ENCODE measurements at regions not wholly inside any gene's neighbourhood (a gene's known extent, or its start where the extent isn't known, plus 50 kb on each side); places are given as distances from the start of the nearest gene placed in this dataset.

DNA sequence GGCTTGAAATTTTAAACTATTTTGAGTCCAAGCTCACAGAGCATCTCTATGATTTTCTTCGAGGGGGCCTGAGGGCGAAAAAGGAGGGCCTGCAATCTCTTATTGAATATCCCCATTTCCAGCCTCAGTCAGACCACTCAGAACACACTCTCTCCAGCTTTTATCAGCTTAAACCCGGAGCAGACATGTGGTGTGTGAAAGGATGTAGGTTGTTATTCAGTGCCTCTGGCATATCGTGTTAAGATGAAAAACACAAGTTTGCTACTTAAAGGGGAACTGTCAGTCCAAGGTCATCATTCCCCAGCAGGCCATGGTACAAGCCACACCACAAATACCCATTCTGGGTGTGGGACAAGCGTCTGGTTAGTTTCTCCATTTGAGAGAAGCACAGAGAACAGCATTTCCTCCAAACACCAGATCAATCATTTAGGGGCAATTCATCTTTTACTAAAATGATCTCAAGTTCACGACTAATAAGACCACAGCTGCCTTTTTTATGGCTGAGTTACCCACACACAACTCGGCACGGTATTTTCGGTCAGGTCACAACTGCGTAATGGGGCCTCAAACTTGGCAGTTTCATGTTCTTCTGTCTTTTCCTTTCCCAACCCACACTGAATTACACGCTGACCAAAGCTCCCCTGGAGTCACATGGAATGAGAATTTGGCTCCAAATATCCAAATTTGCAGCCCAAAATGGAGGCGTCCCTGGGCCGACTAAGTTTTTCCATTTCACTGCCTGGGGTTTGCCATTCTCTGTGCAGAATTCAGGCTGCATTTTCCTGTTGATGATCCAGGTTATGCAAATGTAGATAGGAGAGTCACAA lies 188.4 kb downstream of the SEM1 start:
- ATAC-seq, result no peak
- Mint-ChIP-seq H3K27me3 (peaks cover 12% of the 10 kb centered on the region), H3K27ac (no peak overlapping the region), H3K9me3 (ENCODE audit: low read depth) (no peaks in the 10 kb centered on the region), H3K4me3 (no peak overlapping the region), H3K4me1 (peaks cover 4% of the 10 kb centered on the region), H3K36me3 (ENCODE audit: low read depth) (no peaks in the 10 kb centered on the region)
- POLR2A ChIA-PET, result no interaction called here
- no peak for DNase-seq
- intact Hi-C loops (cut with DNase I, micrococcal nuclease), result no loop called here
- CTCF ChIA-PET, result no interaction called here

DNA sequence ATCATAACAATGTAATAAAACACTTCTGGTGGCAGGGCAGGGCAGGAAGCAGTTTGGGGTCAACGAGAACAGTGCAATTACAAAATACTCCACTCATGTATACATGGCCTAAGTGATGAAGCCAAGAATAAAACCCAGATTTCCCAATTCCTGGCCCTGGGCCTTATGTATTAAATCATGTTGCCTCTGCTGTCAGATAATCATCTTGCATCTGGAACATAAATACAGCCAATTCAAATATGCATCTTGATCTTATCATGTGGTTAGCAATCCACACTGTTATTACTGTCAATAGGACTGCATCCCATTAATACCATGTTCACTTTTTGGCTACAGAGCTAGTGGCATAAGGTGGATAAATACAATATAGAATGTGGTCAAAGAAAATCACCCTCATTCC lies 186.5 kb upstream of the SLC25A13 start:
- peaks cover 11% of the 10 kb centered on the region for H3K27me3 Mint-ChIP-seq
- POLR2A ChIA-PET, result no interaction called here
- no peaks in the 10 kb centered on the region for H3K9me3 Mint-ChIP-seq (ENCODE audit: low read depth)
- CTCF ChIA-PET, result no interaction called here
- no peak overlapping the region for H3K4me3 Mint-ChIP-seq
- no peak overlapping the region for H3K27ac Mint-ChIP-seq
- H3K4me1 Mint-ChIP-seq, result no peaks in the 10 kb centered on the region
- H3K36me3 Mint-ChIP-seq (ENCODE audit: low read depth), result no peaks in the 10 kb centered on the region
- ATAC-seq (no peak), DNase-seq (no peak)
- intact Hi-C loops (cut with DNase I, micrococcal nuclease), result no loop called here

DNA sequence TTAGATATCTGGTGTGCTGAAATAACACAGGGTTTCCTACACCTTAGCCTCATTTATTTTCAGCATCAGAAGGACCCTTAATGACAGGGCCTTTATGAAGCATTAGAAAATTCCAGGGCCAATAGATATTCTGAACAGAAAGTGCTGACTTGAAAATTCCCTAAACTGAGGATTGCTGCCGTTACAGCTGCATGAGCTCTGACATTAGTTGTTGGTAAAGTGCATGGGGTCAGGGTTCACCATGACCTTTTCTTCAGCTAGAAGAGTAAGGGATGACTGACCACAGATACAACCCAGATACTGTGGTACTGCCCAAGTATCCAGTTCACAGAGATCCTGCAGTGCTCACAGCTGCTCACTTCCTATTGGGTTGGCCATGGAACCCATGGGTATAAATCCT lies 181.7 kb upstream of the SLC25A13 start:
- DNase-seq (no peak), ATAC-seq (no peak)
- ChIA-PET CTCF (interaction anchor here (0.6 kb wide), 1 partner anchor 151 kb away, joined by 3 read pairs; no protein-coding TSS in a partner anchor), POLR2A (no interaction called here)
- Mint-ChIP-seq H3K4me3 (no peak overlapping the region), H3K27me3 (peaks cover 2% of the 10 kb centered on the region), H3K9me3 (ENCODE audit: low read depth) (no peaks in the 10 kb centered on the region), H3K27ac (no peak overlapping the region), H3K36me3 (ENCODE audit: low read depth) (no peaks in the 10 kb centered on the region), H3K4me1 (no peaks in the 10 kb centered on the region)
- intact Hi-C loops (cut with DNase I, micrococcal nuclease), result no loop called here

DNA sequence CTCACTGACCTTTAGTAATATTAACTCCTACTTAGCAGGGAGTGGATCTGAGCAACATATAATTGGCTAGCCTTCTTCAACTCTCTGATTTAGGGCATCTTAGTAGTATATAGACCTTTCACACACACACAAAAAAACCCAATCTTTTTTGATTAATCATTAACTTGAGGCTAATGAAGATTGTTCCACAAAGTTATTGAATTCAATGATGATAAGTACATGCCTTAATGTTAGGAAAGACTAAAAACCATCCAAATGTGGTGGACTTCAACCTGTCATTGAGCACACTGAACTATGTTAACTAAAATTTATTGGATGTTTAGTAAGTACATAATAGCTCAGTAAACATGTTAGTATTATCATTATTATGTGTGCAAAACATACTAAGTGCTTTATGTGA lies 179.4 kb upstream of the SLC25A13 start:
- no peaks in the 10 kb centered on the region for H3K4me1 Mint-ChIP-seq
- H3K27me3 Mint-ChIP-seq, result no peaks in the 10 kb centered on the region
- H3K9me3 Mint-ChIP-seq (ENCODE audit: low read depth), result no peaks in the 10 kb centered on the region
- H3K27ac Mint-ChIP-seq, result no peak overlapping the region
- ATAC-seq (no peak), DNase-seq (no peak)
- H3K4me3 Mint-ChIP-seq, result no peak overlapping the region
- ChIA-PET POLR2A (no interaction called here), CTCF (no interaction called here)
- H3K36me3 Mint-ChIP-seq (ENCODE audit: low read depth), result no peaks in the 10 kb centered on the region
- intact Hi-C loops (cut with DNase I, micrococcal nuclease), result no loop called here

- intact Hi-C loops (cut with DNase I, micrococcal nuclease), result loop anchor here (5.0 to 10.0 kb wide), 3 partner anchors 185 to 338 kb away; partner anchors contain the start of gene SEM1 (in 1 of the 2)
- ATAC-seq, result no peak
Observed at GRCh38 chr7:96499532-96499931, 177.6 kb upstream of the SLC25A13 start.

DNA sequence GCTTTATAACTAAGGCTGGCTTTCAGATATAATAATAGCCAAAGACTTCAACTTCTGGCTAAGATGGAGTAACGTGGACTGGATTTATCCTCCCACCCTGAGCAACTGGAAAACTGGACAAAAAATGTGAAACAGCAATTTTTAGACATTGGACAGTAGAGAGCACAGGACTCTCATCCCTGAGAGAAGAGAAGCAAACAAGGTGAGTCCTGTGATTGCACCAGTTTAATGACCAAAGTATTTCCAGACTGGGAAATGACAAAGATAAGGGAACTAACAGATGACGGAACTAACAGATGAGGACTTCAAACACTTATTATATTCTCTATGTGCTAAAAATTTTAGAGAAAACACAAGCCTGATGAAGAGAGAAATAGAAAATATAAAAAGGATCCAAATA lies 175.7 kb upstream of the SLC25A13 start:
- H3K36me3 Mint-ChIP-seq (ENCODE audit: low read depth), result no peaks in the 10 kb centered on the region
- DNase-seq, result no peak
- ChIA-PET POLR2A (no interaction called here), CTCF (no interaction called here)
- H3K9me3 Mint-ChIP-seq (ENCODE audit: low read depth), result no peaks in the 10 kb centered on the region
- intact Hi-C loops (cut with DNase I, micrococcal nuclease), result loop anchor here (2.0 to 10.0 kb wide), 4 partner anchors 177 to 340 kb away; partner anchors contain the start of gene SEM1 (in 1 of the 2)
- H3K4me1 Mint-ChIP-seq, result peaks cover 9% of the 10 kb centered on the region
- H3K27me3 Mint-ChIP-seq, result no peaks in the 10 kb centered on the region
- no peak overlapping the region for H3K4me3 Mint-ChIP-seq
- ATAC-seq, result no peak
- H3K27ac Mint-ChIP-seq, result no peak overlapping the region

More at GRCh38 chr7:96499532-96499931, 177.6 kb upstream of the SLC25A13 start:
- H3K4me1 Mint-ChIP-seq, result peaks cover 9% of the 10 kb centered on the region
- no peak overlapping the region for H3K4me3 Mint-ChIP-seq
- ChIA-PET CTCF (no interaction called here), POLR2A (no interaction called here)
- no peaks in the 10 kb centered on the region for H3K36me3 Mint-ChIP-seq (ENCODE audit: low read depth)
- no peaks in the 10 kb centered on the region for H3K27me3 Mint-ChIP-seq
- no peaks in the 10 kb centered on the region for H3K9me3 Mint-ChIP-seq (ENCODE audit: low read depth)
- no peak for DNase-seq
- H3K27ac Mint-ChIP-seq, result no peak overlapping the region

DNA sequence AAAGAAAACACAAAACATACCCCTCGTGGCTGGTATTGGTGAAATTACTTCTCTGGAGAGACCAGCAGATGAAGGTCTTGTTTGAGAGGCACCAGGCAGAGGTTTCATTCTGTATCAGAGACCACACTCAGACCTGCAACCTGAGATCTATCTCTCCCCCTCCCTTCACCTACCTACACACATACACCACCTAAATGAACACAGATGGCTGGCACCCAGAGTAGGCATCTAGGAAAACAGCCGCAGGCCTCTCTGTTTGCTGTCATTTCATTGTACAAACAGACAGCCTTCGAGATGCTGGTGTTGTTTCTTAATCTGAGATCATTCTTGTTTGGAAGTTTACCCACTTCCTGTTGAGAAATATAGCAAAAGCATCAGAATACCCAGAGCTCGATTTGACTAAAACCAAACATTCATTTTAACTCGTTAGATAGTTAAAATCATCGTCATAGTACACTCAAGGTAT lies 173.9 kb upstream of the SLC25A13 start:
- POLR2A ChIA-PET, result interaction anchor here (0.7 kb wide), 1 partner anchor 594 kb away, joined by 3 read pairs; no protein-coding TSS in a partner anchor
- CTCF ChIA-PET, result interaction anchor here (0.6 to 1.1 kb wide), 3 partner anchors 23 to 806 kb away, joined by 3 to 4 read pairs (median 3); no protein-coding TSS in a partner anchor
- Mint-ChIP-seq H3K27ac (peak overlapping the region; percentile 74), H3K4me3 (peak overlapping the region; percentile 27), H3K4me1 (peaks cover 12% of the 10 kb centered on the region), H3K27me3 (no peaks in the 10 kb centered on the region), H3K36me3 (ENCODE audit: low read depth) (no peaks in the 10 kb centered on the region), H3K9me3 (ENCODE audit: low read depth) (no peaks in the 10 kb centered on the region)
- intact Hi-C loops (cut with DNase I, micrococcal nuclease), result loop anchor here (2.0 to 10.0 kb wide), 4 partner anchors 175 to 342 kb away; partner anchors contain the start of gene SEM1 (in 1 of the 2)
- ATAC-seq (peak; percentile 92), DNase-seq (peak; percentile 56)

DNA sequence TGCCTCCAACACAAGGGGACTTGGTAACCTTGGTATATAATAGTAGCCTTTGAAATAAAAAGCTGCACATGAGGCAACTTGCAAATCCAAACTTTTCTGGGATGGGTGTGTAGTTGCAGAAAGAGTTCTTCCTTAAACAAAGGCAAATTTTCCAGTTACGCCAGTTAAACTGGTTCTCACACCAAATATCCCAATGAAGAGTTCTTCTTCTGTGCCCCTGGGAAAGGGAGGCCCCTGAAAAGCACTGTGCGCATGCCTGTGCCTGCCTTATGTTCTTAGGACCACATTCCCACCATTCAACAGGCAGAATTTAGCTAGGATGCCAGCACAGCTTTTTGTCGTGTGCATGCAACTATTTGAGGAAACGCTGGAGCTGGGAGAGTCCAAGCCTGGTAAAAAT lies 164.8 kb upstream of the SLC25A13 start:
- ChIA-PET CTCF (no interaction called here), POLR2A (no interaction called here)
- no peaks in the 10 kb centered on the region for H3K4me1 Mint-ChIP-seq
- H3K27me3 Mint-ChIP-seq, result no peaks in the 10 kb centered on the region
- intact Hi-C loops (cut with DNase I, micrococcal nuclease), result no loop called here
- no peaks in the 10 kb centered on the region for H3K36me3 Mint-ChIP-seq (ENCODE audit: low read depth)
- DNase-seq (no peak), ATAC-seq (no peak)
- H3K9me3 Mint-ChIP-seq (ENCODE audit: low read depth), result no peaks in the 10 kb centered on the region
- H3K27ac Mint-ChIP-seq, result no peak overlapping the region
- H3K4me3 Mint-ChIP-seq, result no peak overlapping the region

- Mint-ChIP-seq H3K36me3 (ENCODE audit: low read depth) (no peaks in the 10 kb centered on the region), H3K27ac (no peak overlapping the region), H3K27me3 (no peaks in the 10 kb centered on the region), H3K4me3 (no peak overlapping the region), H3K9me3 (ENCODE audit: low read depth) (no peaks in the 10 kb centered on the region), H3K4me1 (no peaks in the 10 kb centered on the region)
- POLR2A ChIA-PET, result no interaction called here
- intact Hi-C loops (cut with DNase I, micrococcal nuclease), result no loop called here
- ATAC-seq, result no peak
- CTCF ChIA-PET, result no interaction called here
- DNase-seq, result no peak
Observed at GRCh38 chr7:96484845-96485244, 162.9 kb upstream of the SLC25A13 start.

GRCh38 chr7:96484091-96484490 lies 162.2 kb upstream of the SLC25A13 start:
- no peak overlapping the region for H3K27ac Mint-ChIP-seq
- H3K27me3 Mint-ChIP-seq, result no peaks in the 10 kb centered on the region
- ChIA-PET POLR2A (no interaction called here), CTCF (interaction anchor here (0.8 kb wide), 1 partner anchor 191 kb away, joined by 3 read pairs; no protein-coding TSS in a partner anchor)
- no peaks in the 10 kb centered on the region for H3K9me3 Mint-ChIP-seq (ENCODE audit: low read depth)
- DNase-seq (no peak), ATAC-seq (peak; percentile 30)
- H3K4me1 Mint-ChIP-seq, result peaks cover 5% of the 10 kb centered on the region
- intact Hi-C loops (cut with DNase I, micrococcal nuclease), result no loop called here
- H3K4me3 Mint-ChIP-seq, result no peak overlapping the region
- no peaks in the 10 kb centered on the region for H3K36me3 Mint-ChIP-seq (ENCODE audit: low read depth)

GRCh38 chr7:96481796-96482195 lies 159.9 kb upstream of the SLC25A13 start:
- CTCF ChIA-PET, result no interaction called here
- intact Hi-C loops (cut with DNase I, micrococcal nuclease), result no loop called here
- no peaks in the 10 kb centered on the region for H3K9me3 Mint-ChIP-seq (ENCODE audit: low read depth)

DNA sequence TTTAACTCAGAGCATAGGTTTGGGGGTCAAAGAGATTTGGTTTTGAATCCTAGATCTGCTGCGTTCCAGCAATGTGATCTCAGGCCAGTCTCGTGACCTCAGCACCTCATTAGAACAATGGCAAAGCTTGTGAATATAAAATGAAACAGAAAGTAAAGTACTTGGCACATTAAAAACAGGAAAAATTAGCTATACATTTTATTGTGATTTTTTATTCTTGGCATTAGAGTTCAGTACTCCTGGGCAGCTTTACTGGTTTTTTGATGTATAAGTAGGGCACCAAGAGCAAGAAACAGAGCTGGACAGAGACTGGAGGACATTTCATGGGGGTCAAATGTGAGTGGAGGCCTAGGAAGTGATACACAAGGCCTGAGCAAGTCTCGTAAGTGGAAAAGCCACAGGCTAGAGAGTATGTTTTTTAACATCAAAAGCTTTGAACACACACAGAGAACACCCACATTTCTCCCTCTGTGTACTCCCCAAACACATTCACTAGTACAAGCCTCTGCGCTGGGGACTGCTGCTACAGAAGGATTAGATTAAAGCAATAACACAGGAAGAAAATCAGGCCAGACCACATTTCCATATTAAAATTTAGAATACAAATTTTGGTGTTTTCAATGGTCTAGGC lies 157.2 kb upstream of the SLC25A13 start:
- POLR2A ChIA-PET, result no interaction called here
- CTCF ChIA-PET, result no interaction called here

More at GRCh38 chr7:96481796-96482195, 159.9 kb upstream of the SLC25A13 start:
- peaks cover 12% of the 10 kb centered on the region for H3K4me1 Mint-ChIP-seq
- no peaks in the 10 kb centered on the region for H3K27me3 Mint-ChIP-seq
- ATAC-seq, result no peak
- H3K36me3 Mint-ChIP-seq (ENCODE audit: low read depth), result no peaks in the 10 kb centered on the region
- no peak for DNase-seq
- no peak overlapping the region for H3K4me3 Mint-ChIP-seq
- POLR2A ChIA-PET, result no interaction called here
- H3K27ac Mint-ChIP-seq, result no peak overlapping the region

More for the DNA sequence above, 157.2 kb upstream of the SLC25A13 start:
- no peaks in the 10 kb centered on the region for H3K27me3 Mint-ChIP-seq
- peak overlapping the region; percentile 7 for H3K4me3 Mint-ChIP-seq
- peaks cover 12% of the 10 kb centered on the region for H3K4me1 Mint-ChIP-seq
- ATAC-seq (peak; percentile 82), DNase-seq (peak; percentile 7)
- H3K36me3 Mint-ChIP-seq (ENCODE audit: low read depth), result no peaks in the 10 kb centered on the region
- no peaks in the 10 kb centered on the region for H3K9me3 Mint-ChIP-seq (ENCODE audit: low read depth)
- intact Hi-C loops (cut with DNase I, micrococcal nuclease), result no loop called here
- peak overlapping the region; percentile 52 for H3K27ac Mint-ChIP-seq
